ENCODE measurements at regions not wholly inside any gene's neighbourhood (a gene's known extent, or its start where the extent isn't known, plus 50 kb on each side); places are given as distances from the start of the nearest gene placed in this dataset.

- DNase-seq (ENCODE audit: insufficient read length, low spot score), result no peak
- FAIRE-seq, result no peak
- TF ChIP-seq, protein P1, sequence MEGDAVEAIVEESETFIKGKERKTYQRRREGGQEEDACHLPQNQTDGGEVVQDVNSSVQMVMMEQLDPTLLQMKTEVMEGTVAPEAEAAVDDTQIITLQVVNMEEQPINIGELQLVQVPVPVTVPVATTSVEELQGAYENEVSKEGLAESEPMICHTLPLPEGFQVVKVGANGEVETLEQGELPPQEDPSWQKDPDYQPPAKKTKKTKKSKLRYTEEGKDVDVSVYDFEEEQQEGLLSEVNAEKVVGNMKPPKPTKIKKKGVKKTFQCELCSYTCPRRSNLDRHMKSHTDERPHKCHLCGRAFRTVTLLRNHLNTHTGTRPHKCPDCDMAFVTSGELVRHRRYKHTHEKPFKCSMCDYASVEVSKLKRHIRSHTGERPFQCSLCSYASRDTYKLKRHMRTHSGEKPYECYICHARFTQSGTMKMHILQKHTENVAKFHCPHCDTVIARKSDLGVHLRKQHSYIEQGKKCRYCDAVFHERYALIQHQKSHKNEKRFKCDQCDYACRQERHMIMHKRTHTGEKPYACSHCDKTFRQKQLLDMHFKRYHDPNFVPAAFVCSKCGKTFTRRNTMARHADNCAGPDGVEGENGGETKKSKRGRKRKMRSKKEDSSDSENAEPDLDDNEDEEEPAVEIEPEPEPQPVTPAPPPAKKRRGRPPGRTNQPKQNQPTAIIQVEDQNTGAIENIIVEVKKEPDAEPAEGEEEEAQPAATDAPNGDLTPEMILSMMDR (IDR thresholded peaks at IDR 0.05; ENCODE audit: insufficient read depth, missing control alignments), result no peak
Observed at GRCh38 chr5:173434270-173434669, 106.1 kb upstream of the STC2 start.

DNA sequence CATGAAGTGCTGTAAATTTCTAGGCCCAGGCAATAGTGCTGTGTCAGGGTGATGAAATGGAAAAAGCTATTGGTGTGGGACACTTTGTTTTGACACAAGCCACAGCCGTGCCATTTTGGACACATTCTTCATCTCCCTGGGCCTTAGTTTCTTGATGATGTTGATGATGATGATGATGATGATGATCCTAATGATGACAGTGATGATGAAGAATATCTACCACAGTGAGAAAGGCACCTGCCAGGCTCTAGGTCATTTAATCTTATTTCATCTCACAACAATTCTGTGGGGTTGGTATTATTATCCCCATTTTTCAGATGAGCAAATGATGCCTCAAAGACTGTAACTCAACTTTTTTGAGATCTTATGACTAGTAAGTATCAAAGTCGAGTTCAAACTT is 102.2 kb upstream of the STC2 start:
- DNase-seq (ENCODE audit: insufficient read length, low spot score) (no peak), FAIRE-seq (no peak)
- TF ChIP-seq, protein P1 (IDR thresholded peaks at IDR 0.05; ENCODE audit: insufficient read depth, missing control alignments), result no peak

- FAIRE-seq (no peak), DNase-seq (ENCODE audit: insufficient read length, low spot score) (no peak)
- TF ChIP-seq, protein P1 (IDR thresholded peaks at IDR 0.05; ENCODE audit: insufficient read depth, missing control alignments), result no peak
Observed at GRCh38 chr5:173429489-173430150, 101.4 kb upstream of the STC2 start.

GRCh38 chr5:173423452-173424117 is 95.4 kb upstream of the STC2 start:
- FAIRE-seq (no peak), DNase-seq (ENCODE audit: insufficient read length, low spot score) (no peak)
- TF ChIP-seq, protein P1 (IDR thresholded peaks at IDR 0.05; ENCODE audit: insufficient read depth, missing control alignments), result no peak

GRCh38 chr5:173420108-173420507 is 91.9 kb upstream of the STC2 start:
- DNase-seq (ENCODE audit: insufficient read length, low spot score), result no peak
- no peak for FAIRE-seq
- TF ChIP-seq, protein P1 (IDR thresholded peaks at IDR 0.05; ENCODE audit: insufficient read depth, missing control alignments), result no peak

GRCh38 chr5:173413471-173413982 is 85.3 kb upstream of the STC2 start:
- TF ChIP-seq, protein P1 (IDR thresholded peaks at IDR 0.05; ENCODE audit: insufficient read depth, missing control alignments), result no peak
- FAIRE-seq (no peak), DNase-seq (ENCODE audit: insufficient read length, low spot score) (no peak)

DNA sequence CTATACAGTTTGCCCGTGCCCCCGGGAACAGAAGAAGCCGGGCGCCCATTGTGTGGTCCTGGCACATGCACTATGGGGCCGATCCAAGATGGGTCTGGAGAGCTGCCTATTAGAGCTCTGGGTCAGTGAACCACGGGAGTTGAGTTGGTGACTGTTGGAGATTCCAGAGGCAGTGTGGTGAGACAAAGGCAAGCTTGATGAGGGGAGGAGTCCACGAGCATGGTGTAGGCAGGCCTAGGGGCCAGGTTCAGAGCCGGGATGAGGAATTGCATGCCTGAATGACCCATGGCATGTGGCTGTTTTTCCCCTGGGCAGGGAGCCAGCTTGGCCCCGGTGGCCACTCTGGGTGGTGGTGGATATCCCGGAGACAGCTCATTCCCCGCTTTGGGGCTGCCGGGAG is 84.4 kb upstream of the STC2 start:
- DNase-seq (ENCODE audit: insufficient read length, low spot score) (no peak), FAIRE-seq (no peak)
- TF ChIP-seq, protein P1 (IDR thresholded peaks at IDR 0.05; ENCODE audit: insufficient read depth, missing control alignments), result no peak

Data from D721Med (cell line).